ENCODE measurements at regions not wholly inside any gene's neighbourhood (a gene's known extent, or its start where the extent isn't known, plus 50 kb on each side); places are given as distances from the start of the nearest gene placed in this dataset.

GRCh38 chr6:91449539-91449938, 862.7 kb upstream of the MAP3K7 start:
- DNase-seq (ENCODE audit: low spot score): no peak

- DNase-seq (ENCODE audit: low spot score): no peak
Measured at GRCh38 chr6:91447530-91448254, 860.8 kb upstream of the MAP3K7 start.

DNA sequence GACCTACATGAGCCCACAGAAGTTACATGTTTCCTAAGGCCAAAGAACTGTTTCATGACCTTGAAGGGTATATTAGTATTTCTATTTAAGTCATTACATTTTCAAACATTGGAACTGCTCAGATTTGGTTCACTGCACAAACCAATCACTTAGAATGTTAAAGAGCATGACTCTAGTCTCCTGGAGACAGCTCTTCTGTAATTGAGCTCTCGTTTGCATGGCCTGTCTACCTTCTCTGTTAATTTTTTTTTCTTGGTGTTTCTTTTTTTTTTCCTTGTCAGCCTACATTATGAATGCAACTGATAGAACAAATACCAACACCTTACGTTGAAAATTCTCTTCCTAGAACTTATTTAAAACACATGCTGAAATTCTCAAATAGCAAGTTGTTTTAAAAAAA, 860.2 kb upstream of the MAP3K7 start:
- DNase-seq (ENCODE audit: low spot score): no peak

GRCh38 chr6:91443405-91443804, 856.5 kb upstream of the MAP3K7 start:
- no peak for DNase-seq (ENCODE audit: low spot score)

DNA sequence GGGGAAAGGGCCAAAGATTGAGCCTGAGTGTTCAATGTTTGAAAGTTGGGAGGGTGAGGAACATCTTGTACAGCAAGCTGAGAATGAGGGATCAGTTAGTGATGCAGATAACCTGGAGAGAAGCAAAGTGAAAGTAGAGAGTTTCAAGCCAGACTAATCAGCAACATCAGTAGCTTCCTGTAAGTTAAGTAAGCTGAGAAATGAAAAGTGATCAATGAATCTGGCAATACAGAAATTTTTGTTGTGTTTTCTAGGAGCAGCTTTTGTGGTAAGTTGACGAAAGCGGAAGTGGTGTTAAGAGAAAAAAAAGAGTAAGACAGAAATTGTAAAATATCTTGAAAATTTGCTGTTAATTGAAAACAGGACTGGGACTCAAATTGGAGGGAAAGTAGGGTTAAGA, 855.5 kb upstream of the MAP3K7 start:
- no peak for DNase-seq (ENCODE audit: low spot score)

DNA sequence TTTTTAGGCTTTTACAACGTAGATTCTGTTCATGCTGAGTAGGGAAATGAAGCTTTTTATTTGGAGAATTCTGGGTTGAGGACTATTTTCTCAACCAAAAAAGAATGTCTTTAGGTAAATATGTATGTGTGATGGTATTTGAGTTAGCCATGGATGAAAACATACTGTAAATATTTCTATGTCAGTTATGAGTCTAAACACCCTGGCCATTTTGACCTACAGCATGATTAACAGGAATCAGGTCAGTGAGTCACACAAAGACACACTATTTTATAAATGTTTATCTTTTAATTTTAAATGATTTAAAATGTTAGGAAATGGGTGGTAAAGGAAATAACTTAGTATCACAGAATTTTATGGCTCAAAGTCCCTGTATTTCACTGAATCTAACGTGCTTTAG, 851.7 kb upstream of the MAP3K7 start:
- no peak for DNase-seq (ENCODE audit: low spot score)

DNA sequence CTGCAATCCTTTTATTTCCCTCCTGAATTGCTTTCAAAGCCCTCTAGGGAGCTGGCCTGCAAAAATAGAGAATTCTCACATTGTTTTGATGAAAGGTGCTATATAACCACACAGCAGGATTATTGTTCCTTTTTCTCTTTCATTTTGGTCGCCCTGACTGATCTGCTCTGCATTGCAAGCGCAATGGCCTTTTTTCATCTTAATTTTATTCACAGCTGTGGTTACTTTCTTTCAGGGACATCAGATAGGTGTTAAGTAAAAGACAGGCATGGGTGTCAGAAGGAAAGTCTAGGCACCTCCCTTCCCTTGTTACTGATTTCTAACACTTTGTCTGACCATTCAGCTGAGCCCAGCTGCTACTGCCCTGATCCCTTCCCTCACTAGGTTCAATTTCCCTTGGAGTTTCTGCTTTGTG, 850.5 kb upstream of the MAP3K7 start:
- DNase-seq (ENCODE audit: low spot score): no peak

GRCh38 chr6:91436448-91436847, 849.6 kb upstream of the MAP3K7 start:
- DNase-seq (ENCODE audit: low spot score): no peak

DNA sequence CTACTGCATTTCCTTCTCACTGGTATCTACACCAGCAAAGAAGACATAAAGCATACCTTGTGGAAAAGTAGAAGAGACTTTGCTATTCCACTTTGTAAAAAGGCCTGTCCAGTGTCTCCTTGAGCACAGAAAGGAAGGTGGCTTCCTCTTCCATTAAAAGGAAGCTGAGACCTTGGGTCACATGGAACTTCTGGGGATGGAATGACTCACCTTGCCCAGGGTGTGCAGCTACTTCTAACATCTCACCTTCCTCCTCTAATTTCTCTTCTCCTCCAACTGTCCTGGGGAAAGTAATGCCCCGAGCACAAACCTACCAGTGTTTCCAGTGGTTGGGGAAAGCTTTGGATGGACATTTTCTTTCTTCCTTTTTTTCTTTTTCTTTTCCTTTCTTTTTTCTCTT, 848.8 kb upstream of the MAP3K7 start:
- no peak for DNase-seq (ENCODE audit: low spot score)

GRCh38 chr6:91434576-91434975, 847.7 kb upstream of the MAP3K7 start:
- DNase-seq (ENCODE audit: low spot score): no peak

DNA sequence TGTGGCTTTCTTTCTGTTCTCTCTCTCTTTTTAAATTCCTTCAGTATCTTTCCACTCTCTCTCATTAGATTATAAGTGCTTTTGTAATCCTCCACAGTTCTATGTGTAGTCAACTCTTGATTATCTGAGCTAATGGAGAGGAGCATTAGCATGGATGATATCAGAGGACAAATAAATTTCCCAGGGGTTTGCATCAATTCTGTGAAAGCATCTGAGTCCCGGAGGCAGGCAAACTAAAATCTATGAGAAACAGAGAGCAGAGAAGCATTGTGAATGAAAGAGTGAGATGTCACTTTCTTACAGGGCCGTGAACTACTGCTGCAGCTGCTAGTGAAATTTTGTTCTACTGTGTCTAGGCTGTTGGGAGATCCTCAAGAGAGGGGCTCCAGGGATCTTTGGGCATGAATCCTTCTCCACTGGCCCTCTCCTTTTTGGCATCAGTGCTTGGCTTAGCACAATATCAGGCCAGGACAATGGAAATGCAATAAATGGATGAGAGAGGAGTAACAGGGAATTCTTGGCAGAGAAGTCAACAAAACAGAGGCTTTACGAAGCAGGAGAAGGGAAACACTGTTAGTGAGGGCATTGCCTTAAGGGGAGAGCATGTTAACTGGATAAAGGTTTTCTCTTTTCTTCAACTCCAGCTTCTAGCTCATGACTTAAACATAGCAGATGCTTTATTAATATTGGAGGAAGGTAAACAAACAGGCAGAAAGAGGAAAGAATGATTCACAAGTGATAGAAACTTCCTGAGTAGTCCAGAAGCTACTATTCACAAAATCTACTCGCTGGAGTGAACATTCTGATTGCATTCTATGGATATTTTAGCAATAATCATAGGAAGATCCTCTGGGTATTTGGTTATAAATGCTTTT, 847.0 kb upstream of the MAP3K7 start:
- no peak for DNase-seq (ENCODE audit: low spot score)

- no peak for DNase-seq (ENCODE audit: low spot score)
Measured at GRCh38 chr6:91428953-91429560, 842.2 kb upstream of the MAP3K7 start.

GRCh38 chr6:91428296-91428695, 841.4 kb upstream of the MAP3K7 start:
- DNase-seq (ENCODE audit: low spot score): no peak

GRCh38 chr6:91420243-91420642, 833.4 kb upstream of the MAP3K7 start:
- DNase-seq (ENCODE audit: low spot score): no peak

DNA sequence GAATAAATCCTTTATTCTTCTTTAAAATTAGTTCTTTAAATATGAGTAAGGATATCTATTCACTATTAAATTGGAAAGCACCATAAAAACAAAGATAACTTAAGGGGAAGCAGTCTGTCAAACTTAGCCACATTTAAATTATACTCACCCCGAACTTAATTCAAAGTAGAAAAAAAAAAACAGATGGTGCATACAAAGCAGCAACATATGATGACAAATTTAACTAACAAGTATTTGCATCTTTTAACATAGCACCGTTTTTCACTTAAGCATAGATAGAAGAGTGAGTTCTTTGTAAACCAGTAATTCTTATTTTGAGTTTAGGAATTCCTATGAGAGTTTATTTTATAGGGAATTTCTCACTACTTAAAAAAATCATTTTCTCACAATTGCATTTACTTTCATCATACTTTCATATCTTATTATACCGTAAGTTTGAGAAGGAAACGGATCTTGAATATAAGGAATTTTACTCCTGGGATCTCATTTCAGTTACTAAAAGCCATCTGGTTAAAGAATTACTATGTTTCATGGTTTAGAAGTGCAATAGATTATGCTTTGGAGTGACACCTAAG, 828.2 kb upstream of the MAP3K7 start:
- no peak for DNase-seq (ENCODE audit: low spot score)

- DNase-seq (ENCODE audit: low spot score): no peak
Measured at GRCh38 chr6:91412532-91412931, 825.7 kb upstream of the MAP3K7 start.

- DNase-seq (ENCODE audit: low spot score): no peak
Measured at GRCh38 chr6:91407706-91408105, 820.8 kb upstream of the MAP3K7 start.

DNA sequence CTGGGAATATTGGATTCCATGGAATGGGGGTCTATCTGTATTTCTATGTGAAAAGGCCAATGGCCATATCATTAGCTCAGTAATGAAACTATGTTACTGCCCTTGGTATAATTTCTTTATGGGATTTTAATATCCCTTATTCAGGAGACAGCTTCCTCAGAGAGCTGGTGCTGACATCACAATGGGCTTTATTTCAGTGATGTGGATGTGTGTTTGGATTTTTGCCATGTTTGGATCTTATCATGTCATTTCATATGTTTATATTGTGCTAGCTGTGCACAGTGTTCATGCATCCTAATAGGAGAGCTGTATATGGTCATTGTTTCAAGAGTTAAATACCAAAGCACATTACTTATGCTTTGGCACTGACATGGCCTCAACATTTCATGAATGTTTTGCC, 806.1 kb upstream of the MAP3K7 start:
- no peak for DNase-seq (ENCODE audit: low spot score)

DNA sequence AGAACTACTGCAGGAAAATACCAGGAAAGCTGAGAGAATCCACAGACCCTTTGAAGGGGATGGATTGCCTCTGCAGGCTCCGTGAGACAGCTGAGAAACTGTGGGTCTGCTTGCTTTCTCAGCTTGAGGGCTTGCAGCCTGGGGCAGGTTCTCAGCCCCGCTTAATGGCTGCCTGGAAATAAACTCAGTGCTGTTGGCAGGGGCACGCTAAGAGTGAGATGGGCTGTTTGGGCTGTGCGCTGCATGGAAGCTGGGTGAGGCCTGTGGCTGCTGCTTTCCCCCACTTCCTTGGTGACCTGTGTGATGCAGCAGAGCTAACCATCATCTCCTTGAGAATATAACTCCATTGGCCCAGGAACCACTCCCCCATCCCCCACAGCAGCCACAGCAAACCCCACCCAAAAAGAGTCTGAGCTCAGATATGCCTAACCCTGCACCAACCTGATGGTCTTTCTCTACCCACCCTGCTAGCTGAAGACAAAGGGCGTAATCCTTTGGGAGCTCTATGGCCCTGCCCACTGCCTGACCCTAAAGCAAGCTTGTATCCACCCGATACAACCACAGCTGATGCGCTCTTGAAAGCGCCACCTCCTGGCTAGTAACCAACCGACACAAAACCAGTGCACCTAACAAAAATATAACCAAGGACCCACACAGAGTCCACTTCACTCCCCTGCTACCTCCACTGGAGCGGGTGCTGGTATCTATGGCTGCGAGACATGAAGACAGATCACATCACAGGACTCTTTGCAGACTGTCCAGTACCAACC, 800.6 kb upstream of the MAP3K7 start:
- DNase-seq (ENCODE audit: low spot score): no peak

GRCh38 chr6:91386204-91386603, 799.3 kb upstream of the MAP3K7 start:
- no peak for DNase-seq (ENCODE audit: low spot score)

GRCh38 chr6:91383207-91383606, 796.3 kb upstream of the MAP3K7 start:
- DNase-seq (ENCODE audit: low spot score): no peak

DNA sequence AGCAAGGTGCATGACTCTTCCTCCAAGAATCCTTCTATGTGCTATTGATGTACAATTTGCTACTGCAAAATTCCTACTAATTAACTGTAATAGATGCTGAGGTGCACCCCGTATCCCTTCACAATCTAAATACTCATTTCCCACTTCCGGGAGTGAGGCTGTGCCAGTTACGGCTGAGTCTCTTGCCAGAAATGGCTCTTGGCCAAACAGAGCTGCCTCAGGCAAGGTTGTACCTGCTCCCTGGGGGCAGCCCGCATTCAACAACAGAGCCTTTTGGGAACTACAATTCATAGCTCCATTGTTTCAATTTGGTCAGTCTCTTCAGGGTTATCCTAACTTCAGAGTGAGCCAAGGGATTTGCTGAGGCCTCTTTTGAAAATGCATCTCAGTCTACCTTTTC, 789.8 kb upstream of the MAP3K7 start:
- no peak for DNase-seq (ENCODE audit: low spot score)
